ENCODE measurements at regions not wholly inside any gene's neighbourhood (a gene's known extent, or its start where the extent isn't known, plus 50 kb on each side); places are given as distances from the start of the nearest gene placed in this dataset.

- no peaks in the 10 kb centered on the region for H4K20me1 ChIP-seq (ENCODE audit: control insufficient read depth, insufficient read depth)
- H3K9ac ChIP-seq (ENCODE audit: control insufficient read depth, insufficient read depth, low read length), result no peak overlapping the region
- 28% methylated on average over 4 of the region's 4 CpGs for WGBS (ENCODE audit: insufficient coverage, insufficient replicate concordance, low lambda C conversion rate, missing lambda C conversion rate)
- BruUV-seq (replicated peaks), result no TSS peak
- ATAC-seq (no peak), DNase-seq (ENCODE audit: low read depth, low spot score) (no peak), FAIRE-seq (no peak)
- no peaks in the 10 kb centered on the region for H3K27me3 ChIP-seq (replicated peaks in 1 of 2; ENCODE audit: control insufficient read depth in 2 of 2, insufficient read depth in 2 of 2, low read length in 1 of 2)
- in situ Hi-C loops (cut with MboI) (no loop called here), intact Hi-C loops (cut with micrococcal nuclease; ENCODE audit: unreplicated experiment) (no loop called here)
- no peak overlapping the region for H3K4me3 ChIP-seq
- H3K27ac ChIP-seq (ENCODE audit: control insufficient read depth, insufficient read depth), result no peak overlapping the region
- H3K9me3 ChIP-seq (replicated peaks; ENCODE audit: control insufficient read depth, insufficient read depth, low read length), result no peaks in the 10 kb centered on the region
- no peaks in the 10 kb centered on the region for H3K36me3 ChIP-seq (ENCODE audit: control insufficient read depth in 2 of 2, insufficient read depth in 2 of 2, low read length in 1 of 2)
- ChIA-PET RAD21 (ENCODE audit: unreplicated experiment) (no interaction called here), CTCF (interaction anchor here (0.7 kb wide), 1 partner anchor 53 kb away, joined by 4 read pairs; no protein-coding TSS in a partner anchor), SMC1A (ENCODE audit: uncharacterized antibody, unreplicated experiment) (no interaction called here), POLR2A (no interaction called here)
- no peaks in the 10 kb centered on the region for H3K79me2 ChIP-seq (ENCODE audit: control insufficient read depth, insufficient read depth, low read length)
- TF ChIP-seq BRCA1 (IDR thresholded peaks at IDR 0.05; ENCODE audit: low read depth, low read length) (no peak), MYB (IDR thresholded peaks at IDR 0.05; ENCODE audit: borderline replicate concordance, low read depth, low read length) (no peak), BCLAF1 (IDR thresholded peaks at IDR 0.05) (no peak), NR2C2 (IDR thresholded peaks at IDR 0.05; ENCODE audit: borderline replicate concordance, control insufficient read depth, insufficient read length, low read depth) (no peak), ZNF24 (IDR thresholded peaks at IDR 0.05) (no peak), ZSCAN29 (IDR thresholded peaks at IDR 0.05) (no peak), ZBED1 (IDR thresholded peaks at IDR 0.05; ENCODE audit: borderline replicate concordance) (no peak), NFYB (IDR thresholded peaks at IDR 0.05; ENCODE audit: insufficient read depth, low read depth, low read length) (no peak), SIX5 (IDR thresholded peaks at IDR 0.05; ENCODE audit: low read depth, low read length, severe bottlenecking) (no peak), PAX8 (IDR thresholded peaks at IDR 0.05) (no peak), ZNF592 (IDR thresholded peaks at IDR 0.05) (no peak), YY1 (IDR thresholded peaks at IDR 0.05; ENCODE audit: low read depth, low read length) (no peak), SMC3 (IDR thresholded peaks at IDR 0.05; ENCODE audit: borderline replicate concordance, low read length) (no peak), CREB1 (IDR thresholded peaks at IDR 0.05; ENCODE audit: low read depth) (no peak), BACH1 (IDR thresholded peaks at IDR 0.05; ENCODE audit: borderline replicate concordance) (no peak), CHD4 (IDR thresholded peaks at IDR 0.05) (no peak)
- no peak overlapping the region for H2AFZ ChIP-seq (ENCODE audit: control insufficient read depth, low read depth, low read length)
- no peak overlapping the region for H3K4me2 ChIP-seq (ENCODE audit: control insufficient read depth, insufficient read depth)
- no peaks in the 10 kb centered on the region for H3K4me1 ChIP-seq (ENCODE audit: control insufficient read depth, insufficient read depth, low read length)
Measured at GRCh38 chr5:20420991-20421595, 433.1 kb upstream of the CDH18 start.

Measured in GM12878 (cell line).